Lung (tissue), 11 donors: ENCODE measurements at regions not wholly inside any gene's neighbourhood (a gene's known extent, or its start where the extent isn't known, plus 50 kb on each side); places are given as distances from the start of the nearest gene placed in this dataset.

Experiments
- ATAC-seq: fragments of 200-7000 bp; cut with Tn5 transposase; one replicate; pipeline ENCODE4 v1.9.1; 2020; ENCODE audit warnings: moderate number of reproducible peaks; ENCODE audit not compliant: insufficient read depth, low FRiP score
- DNase-seq, 3 donors: peaks; one replicate each; pipeline ENCODE4 v3.0.0-alpha.2; 2013 to 2017
- H3K27ac ChIP-seq, 2 donors: one replicate each; pipeline ENCODE4 v1.5.1; 2013; ENCODE audit warnings: mild to moderate bottlenecking in 2 of 2, moderate library complexity in 2 of 2, control low read depth in 1 of 2, inconsistent platforms in 1 of 2, low read depth in 1 of 2, low read length in 1 of 2
- H3K27me3 ChIP-seq, 3 donors: one replicate each; pipeline ENCODE4 v1.5.1; 2013; ENCODE audit warnings: low read length in 2 of 3; ENCODE audit not compliant: control insufficient read depth in 3 of 3, insufficient read depth in 3 of 3
- H3K36me3 ChIP-seq, 4 donors: one replicate each; pipeline ENCODE4 v1.5.1; 2013; ENCODE audit warnings: low read length in 4 of 4, mild to moderate bottlenecking in 1 of 4, moderate library complexity in 1 of 4; ENCODE audit not compliant: control insufficient read depth in 4 of 4, insufficient read depth in 4 of 4
- H3K4me1 ChIP-seq, 5 donors: one replicate each; pipeline ENCODE4 v1.5.1; 2013; ENCODE audit warnings: low read length in 5 of 5, mild to moderate bottlenecking in 2 of 5, moderate library complexity in 1 of 5; ENCODE audit not compliant: control insufficient read depth in 5 of 5, insufficient read depth in 5 of 5
- H3K4me3 ChIP-seq: one replicate; pipeline ENCODE4 v1.5.1; 2013; ENCODE audit warnings: mild to moderate bottlenecking, control low read depth, moderate library complexity
- H3K9ac ChIP-seq, 2 donors: one replicate each; pipeline ENCODE4 v1.5.1; 2013; ENCODE audit warnings: low read length in 2 of 2, control low read depth in 1 of 2; ENCODE audit not compliant: insufficient read depth in 1 of 2
- H3K9me3 ChIP-seq, 4 donors: one replicate each; pipeline ENCODE4 v1.5.1; 2013; ENCODE audit warnings: low read length in 3 of 4, mild to moderate bottlenecking in 1 of 4, moderate library complexity in 1 of 4; ENCODE audit not compliant: control insufficient read depth in 4 of 4, insufficient read depth in 3 of 4
- CTCF ChIP-seq: IDR thresholded peaks from 2 replicates; pipeline ENCODE4 v1.5.1; 2012; ENCODE audit warnings: mild to moderate bottlenecking; ENCODE audit errors: control extremely low read depth, extremely low read depth
- WGBS, 2 donors: extraction: QIAGEN DNeasy Blood & Tissue Kit; methylation state at CpG; one replicate each; pipeline ENCODE4 v1.1.7; 2013; 5-methylcytosine and 5-hydroxymethylcytosine counted together
- donor health status: control.
- donor health status: control.
- donor health status: Bipolar disorder and iron deficiency.
- donor health status: healthy.
- donor health status: DM: yes; HTN: yes; CAD: no.

- Histone ChIP-seq H3K4me3 (no peak overlapping the region), H3K9ac (no peak overlapping the region), H3K27ac (no peak overlapping the region), H3K27me3 (no peaks in the 10 kb centered on the region), H3K9me3 (no peaks in the 10 kb centered on the region), H3K4me1 (no peaks in the 10 kb centered on the region), H3K36me3 (no peaks in the 10 kb centered on the region)
- DNase-seq (no peak), ATAC-seq (no peak)
- WGBS, 2 donors = 87 to 90% methylated on average over 3 of the region's 3 CpGs
- TF ChIP-seq CTCF = no peak
These were observed 236.1 kb downstream of the FSCB start for GRCh38 chr14:44271006-44271405.

- H3K9ac ChIP-seq = no peak overlapping the region
- peaks cover 0 to 3% (median 0%) of the 10 kb centered on the region in 4 donors for H3K9me3 ChIP-seq
- no peak for TF ChIP-seq CTCF
- no peaks in the 10 kb centered on the region for H3K36me3 ChIP-seq
- no peak overlapping the region for H3K4me3 ChIP-seq
- DNase-seq = no peak
- ATAC-seq = no peak
- no peak overlapping the region for H3K27ac ChIP-seq
- H3K27me3 ChIP-seq = no peaks in the 10 kb centered on the region
- WGBS, 2 donors = 26 to 55% methylated on average over 2 of the region's 2 CpGs
- H3K4me1 ChIP-seq = no peaks in the 10 kb centered on the region
These were observed 241.8 kb downstream of the FSCB start for GRCh38 chr14:44265246-44265645.

DNA sequence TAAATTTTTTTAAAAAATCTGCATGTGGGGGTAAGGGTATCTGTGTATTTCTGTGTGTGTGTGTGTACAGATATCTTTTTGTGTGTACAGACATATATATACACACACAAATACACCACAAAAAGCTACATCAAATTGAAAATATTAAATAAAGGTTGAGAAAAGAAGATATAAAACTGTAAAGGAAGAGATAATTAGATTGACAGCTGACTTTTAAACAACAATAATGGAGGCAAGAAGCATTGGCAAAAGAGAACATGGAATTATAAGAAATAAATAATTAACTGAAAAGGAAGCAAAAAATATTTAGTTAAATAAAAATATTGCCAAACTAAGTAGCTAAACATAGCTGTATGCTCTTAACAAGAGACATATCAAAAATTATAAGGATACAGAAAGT is 291.4 kb downstream of the FSCB start:
- Histone ChIP-seq H3K4me1 (no peaks in the 10 kb centered on the region), H3K27me3 (no peaks in the 10 kb centered on the region), H3K36me3 (no peaks in the 10 kb centered on the region), H3K9ac (no peak overlapping the region), H3K9me3 (no peaks in the 10 kb centered on the region), H3K4me3 (no peak overlapping the region), H3K27ac (no peak overlapping the region)
- no peak for TF ChIP-seq CTCF
- DNase-seq = no peak
- no peak for ATAC-seq

GRCh38 chr14:44211718-44212117 is 295.4 kb downstream of the FSCB start:
- ATAC-seq = no peak
- Histone ChIP-seq H3K4me3 (no peak overlapping the region), H3K4me1 (no peaks in the 10 kb centered on the region), H3K27ac (no peak overlapping the region), H3K9ac (no peak overlapping the region), H3K27me3 (no peaks in the 10 kb centered on the region), H3K9me3 (no peaks in the 10 kb centered on the region), H3K36me3 (no peaks in the 10 kb centered on the region)
- TF ChIP-seq CTCF = no peak
- DNase-seq = no peak
- 74 to 81% methylated on average over 2 of the region's 2 CpGs for WGBS, 2 donors
